GM19438 (cell line): ENCODE measurements at regions not wholly inside any gene's neighbourhood (a gene's known extent, or its start where the extent isn't known, plus 50 kb on each side); places are given as distances from the start of the nearest gene placed in this dataset.

ENCODE experiments used
- ATAC-seq: cut with Tn5 transposase; IDR thresholded peaks from one replicate; pipeline ENCODE4 v1.9.1; 2021; ENCODE audit warnings: low read depth; ENCODE audit not compliant: unreplicated experiment

DNA sequence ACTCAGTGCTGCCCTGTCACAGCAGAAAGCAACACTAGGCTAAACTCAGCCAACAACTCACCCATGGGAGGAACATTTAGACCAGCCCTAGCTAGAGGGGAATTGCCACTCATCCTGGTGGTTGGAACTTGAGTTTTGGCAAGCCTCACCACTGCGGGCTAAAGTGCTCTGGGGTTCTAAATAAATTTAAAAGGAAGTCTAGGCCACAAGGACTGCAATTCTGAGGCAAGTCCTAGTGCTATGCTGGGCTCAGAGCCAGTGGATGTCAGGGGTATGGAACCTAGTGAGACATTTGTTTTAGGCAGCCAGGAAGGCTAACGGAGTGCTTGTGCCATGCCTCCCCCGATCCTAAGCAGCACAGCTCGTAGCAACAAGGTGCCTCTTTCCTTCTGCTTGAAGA lies 78.0 kb downstream of the RGS13 start:
- ATAC-seq: no peak

DNA sequence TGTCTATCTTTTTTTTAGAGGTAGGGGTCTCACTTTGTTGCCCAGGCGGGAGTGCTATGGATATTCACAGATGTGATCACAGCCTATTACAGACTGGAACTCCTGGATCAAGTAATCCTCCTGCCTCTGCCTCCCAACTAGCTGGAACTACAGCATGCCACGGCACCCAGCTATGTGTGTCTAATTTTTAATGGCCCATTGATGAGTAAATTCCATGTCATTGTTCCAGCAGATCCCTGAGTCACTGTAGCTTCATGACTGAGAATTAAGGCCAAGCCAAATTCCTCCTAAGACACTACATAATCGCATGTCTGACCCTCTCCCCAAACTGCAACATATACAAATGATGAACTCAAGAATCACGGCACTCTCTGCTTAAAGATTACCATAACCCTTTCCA lies 84.2 kb upstream of the RGS2 start:
- no peak for ATAC-seq

DNA sequence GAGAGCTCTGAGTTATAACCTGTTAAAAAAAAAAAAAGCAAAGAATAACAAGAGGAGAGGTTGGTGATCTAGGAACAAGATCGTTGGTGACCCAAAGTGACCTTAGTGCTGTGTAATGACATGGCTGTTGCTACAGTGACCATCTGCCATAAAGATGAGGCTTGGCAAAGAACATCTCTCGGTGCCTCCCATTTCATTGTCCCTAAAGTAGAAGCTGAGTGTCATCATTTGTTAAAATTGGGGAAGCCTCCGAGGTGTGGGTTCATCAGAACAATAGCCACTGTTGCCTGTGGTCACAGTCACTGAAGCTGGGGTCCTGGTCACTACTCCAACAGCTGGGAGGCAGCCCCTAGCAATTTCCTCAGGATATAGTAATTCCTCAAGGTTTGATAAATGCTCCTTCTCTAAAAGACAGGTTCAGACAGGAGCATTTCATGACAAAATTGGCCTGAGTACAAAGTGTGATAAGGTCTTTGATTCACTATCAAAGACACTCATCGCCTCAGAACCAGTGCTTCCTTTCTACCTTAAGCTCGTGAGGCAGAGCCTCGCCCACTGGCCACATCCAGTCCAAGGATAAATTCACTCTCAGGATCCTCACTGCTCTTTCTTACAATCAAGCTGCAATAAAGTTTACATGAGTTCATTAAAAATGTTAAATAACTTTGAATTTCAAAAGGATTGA lies 81.9 kb upstream of the RGS2 start:
- no peak for ATAC-seq

DNA sequence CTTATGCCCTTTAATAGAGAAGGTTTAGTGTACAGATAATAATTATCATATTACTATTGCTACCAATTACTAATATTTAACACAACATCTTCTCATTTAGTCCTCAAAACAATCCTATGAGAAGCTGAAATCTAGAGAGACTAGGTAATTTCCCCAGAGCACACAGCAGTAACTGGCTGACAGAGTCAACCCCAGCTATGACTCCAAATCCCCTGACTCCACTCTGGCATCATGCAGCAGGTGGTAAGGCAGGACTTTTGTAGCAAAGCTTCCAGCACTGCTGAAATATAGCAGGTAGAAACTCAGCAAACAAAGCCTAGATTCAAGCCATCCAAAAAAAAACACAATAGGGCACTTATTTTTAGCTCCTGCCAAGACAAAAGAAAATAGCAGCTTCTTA lies 79.3 kb upstream of the RGS2 start:
- no peak for ATAC-seq

DNA sequence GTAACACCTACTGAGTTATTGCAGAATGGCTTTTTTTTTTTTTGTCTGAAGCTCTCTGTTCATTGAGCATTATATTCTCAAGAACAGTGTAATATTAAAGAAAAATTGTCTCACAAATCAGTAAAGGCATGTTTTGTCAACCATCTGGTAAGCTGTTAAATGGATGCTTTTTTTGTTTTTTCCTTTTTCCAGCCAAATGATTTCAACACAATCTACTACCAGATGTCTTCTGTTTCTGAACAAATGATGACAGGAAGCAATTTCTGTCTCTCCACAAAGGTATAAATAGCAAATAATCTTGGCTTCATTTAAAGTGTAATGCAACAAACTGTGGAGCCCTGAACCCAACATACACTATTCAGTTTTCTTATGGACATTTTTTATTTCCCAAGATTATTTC lies 78.6 kb upstream of the RGS2 start:
- no peak for ATAC-seq

DNA sequence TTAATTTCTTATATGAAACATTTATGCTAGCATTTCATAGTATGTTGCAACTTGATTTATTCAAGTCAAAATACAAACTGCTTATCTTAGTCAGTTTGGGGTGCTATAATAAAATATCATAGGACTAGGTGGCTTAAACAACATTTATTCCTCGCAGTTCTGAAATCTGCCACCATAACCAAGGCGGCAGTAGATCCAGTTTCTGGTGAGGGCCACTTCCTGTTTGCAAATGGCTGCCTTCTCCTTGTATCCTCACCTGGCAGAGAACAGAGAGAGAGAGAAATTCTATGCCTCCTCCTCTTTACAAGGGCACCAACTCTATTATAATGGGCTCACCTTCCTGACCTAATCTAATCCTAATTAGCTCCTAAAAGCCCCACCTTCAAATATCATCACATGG lies 76.1 kb upstream of the RGS2 start:
- peak; percentile 86 for ATAC-seq

DNA sequence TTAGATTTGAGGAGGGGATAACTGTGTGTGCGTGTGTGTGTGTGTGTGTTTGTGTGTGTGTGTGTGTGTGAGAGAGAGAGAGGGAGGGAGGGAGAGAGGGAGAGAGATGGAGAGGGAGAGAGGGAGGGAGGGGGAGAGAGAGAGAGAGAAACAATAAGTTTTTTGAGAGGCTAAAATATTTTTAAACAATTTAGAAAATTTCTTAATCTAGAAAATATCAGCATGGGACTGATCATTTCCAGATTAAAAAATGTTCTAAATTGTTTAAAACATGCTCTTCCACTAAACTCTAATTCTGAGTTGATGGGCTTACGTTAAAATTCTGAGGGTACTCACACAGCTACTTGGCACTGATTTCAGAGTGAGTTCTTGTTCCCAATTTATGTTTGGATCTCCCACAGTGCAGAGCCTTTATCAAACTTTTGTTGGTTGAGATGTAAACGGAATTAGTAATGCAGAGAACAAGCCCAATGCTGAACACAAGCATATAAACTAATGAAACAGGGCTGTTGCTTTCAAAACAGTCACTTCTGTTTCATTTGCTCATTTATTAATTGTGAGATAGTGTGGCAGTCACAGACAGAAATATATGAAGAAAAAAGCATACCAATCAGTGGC lies 73.4 kb upstream of the RGS2 start:
- ATAC-seq: no peak

DNA sequence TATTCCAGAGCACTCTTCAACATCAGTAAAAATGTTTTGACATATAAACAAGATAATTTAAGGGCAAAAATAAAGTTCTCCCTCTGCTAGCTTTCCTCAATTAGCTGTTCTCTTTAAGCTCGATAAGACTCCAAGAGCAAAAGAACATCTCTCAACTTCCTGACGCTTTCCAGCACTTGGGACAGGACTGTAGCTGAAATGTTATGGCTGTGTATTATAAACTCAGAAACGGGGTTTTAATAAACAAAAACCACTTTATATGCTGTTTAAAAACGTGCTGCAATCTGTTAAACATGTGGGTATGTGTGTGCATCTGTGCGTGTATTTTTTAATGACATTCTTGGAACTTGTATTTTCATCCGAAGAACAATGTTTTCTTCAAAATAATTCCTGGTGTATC lies 71.5 kb upstream of the RGS2 start:
- ATAC-seq: no peak

DNA sequence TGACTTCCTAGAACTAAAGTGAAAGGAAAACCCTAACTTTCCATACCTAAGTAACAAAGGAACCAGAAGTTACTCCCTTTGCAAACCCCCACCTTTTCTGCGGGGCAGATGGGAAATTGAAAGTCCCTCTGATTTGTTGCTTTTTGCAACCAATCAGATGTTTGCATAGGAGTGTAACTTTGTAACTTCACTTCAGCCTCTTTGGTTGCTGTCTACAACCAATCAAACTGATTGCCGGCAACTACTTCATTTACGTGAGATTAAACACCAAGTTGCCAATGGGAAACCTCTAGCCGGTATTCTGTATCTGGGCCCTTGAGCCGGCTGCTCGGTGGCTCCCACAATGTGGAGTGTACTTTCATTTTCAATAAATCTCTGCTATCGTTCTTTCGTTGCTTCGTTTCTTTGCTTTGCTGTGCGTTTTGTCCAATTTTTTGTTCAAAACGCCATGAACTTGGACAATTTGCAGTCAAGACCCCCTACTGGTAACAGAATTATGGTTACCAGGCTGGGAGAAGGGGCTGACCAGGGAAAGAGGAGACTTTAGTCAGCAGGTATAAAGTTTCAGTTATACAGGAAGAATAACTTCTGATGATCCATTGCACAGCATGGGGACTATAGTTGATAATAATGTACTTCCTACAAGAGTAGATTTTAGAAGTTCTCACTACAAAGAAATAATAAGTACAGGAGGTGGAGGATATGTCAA lies 69.2 kb upstream of the RGS2 start:
- no peak for ATAC-seq

DNA sequence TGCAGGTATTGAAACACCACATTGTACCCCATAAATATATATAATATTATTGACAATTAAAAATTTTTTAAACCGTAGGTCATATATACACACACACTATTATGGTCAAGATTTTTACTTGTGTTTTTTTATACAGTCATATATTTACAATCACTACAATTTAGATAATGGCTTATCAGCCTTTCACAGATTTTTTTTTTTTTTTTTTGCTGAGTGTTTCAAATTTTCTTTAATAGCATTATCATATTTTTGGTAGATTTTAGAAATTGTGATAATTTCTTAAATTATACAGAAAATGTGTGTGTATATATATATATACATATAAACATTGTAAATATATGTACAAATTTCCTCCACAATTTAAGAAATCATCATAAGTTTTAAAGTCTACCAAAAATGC lies 68.6 kb upstream of the RGS2 start:
- no peak for ATAC-seq

DNA sequence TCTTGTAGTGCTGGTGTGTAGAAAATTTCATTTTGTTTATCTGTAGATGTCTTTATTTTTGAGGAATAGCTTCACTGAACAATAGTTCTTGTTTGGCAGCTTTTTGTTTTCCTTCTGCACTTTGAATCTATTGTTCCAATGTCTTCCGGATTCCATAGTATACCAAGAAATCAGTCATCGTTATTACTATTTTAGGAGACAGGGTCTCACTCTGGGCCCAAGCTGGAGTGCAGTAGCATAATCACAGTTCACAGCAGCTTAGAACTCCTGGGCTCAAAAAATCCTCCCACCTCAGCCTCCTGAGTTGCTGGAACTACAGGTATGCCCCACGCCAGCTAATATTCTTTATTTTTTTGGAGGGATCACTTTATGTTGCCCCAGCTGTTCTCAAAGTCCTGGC lies 67.7 kb upstream of the RGS2 start:
- ATAC-seq: no peak

DNA sequence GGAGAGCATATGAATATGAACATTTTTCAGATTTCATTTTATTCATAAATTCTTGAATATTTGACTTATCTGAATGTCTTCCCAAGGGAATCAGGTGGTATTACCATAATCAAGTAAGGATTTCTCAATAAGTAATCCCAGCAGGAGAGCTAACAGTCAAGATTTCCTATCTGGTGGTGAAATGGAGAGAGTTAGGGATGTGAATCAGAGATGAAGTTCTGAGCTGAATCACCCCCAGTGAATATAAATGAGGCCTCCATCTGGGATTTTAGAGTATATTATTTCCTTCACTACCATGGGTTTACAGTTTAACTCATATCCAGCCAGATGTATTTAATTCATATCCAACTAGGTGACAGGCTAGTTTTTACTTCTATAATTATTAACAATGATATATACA lies 61.5 kb upstream of the RGS2 start:
- ATAC-seq: no peak

DNA sequence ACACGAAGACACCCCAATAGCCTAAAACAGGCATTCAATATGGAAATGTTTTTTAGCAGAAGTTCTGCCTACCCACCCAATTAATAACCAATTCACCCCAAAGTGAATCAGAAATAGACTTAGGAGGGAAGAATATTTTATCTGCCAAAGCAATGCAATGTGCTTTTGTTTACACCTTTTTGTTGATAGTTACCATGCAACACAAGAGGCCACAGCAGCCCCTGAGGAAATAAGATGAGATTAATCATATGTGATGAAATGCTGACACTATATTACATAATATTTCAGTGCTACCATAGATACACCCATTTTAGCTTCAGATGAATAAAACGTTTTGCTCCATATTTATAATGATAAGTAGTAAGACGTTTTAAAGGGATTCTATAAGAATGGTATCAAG lies 60.9 kb upstream of the RGS2 start:
- no peak for ATAC-seq

DNA sequence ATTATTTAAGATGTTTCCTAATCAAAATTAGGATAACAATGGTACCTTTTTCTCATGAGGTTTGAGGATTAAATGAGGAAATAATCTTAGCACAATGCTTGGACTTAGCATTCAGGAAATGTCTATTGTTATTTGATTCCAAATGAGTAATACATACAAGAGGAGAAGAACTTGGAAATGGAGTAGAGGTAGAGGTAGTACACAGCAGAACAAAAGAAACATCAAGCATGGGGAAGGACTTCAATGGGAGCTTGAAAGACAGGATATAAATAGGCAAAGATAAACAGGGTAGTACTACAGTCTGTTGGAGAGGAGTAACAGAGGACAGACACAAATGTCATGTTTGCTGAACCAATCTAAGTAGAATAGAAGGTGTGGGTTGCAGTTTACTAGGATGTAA lies 59.5 kb upstream of the RGS2 start:
- ATAC-seq: no peak

DNA sequence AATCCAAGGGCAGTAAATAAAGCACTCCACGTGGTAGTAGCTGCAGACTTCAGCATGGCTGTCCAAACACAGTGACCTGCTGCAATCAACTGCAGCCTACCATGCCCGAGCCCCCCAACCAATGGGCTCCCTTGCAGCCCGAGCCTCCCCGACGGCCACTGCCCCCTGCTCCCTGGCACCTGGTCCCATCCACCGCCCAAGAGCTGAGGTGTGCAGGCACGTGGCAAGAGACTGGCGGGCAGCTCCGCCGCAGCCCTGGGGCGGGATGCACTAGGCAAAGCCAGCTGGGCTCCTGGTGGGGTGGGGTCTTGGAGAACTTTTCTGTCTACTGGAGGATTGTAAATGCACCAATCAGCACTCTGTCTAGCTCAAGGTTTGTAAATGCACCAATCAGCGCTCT lies 57.6 kb upstream of the RGS2 start:
- no peak for ATAC-seq

DNA sequence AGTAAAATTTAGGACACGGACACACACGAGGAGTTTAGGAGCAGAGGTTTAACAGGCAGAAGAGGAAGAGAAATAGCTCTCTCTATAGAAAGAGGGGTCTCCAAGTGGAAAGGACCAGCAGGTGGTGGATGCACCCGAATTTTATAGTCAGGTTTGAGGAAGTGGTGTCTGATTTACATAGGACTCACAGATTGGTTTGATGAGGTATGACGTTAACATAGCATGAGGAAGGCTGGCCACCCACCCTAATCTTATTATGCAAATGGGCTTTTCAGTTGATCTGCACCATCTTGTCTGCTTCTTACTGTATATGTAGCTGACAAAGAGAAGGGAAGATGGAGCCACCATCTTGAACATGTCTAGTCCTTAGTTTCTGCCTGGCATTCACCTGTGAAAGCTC lies 52.5 kb upstream of the RGS2 start:
- ATAC-seq: no peak

DNA sequence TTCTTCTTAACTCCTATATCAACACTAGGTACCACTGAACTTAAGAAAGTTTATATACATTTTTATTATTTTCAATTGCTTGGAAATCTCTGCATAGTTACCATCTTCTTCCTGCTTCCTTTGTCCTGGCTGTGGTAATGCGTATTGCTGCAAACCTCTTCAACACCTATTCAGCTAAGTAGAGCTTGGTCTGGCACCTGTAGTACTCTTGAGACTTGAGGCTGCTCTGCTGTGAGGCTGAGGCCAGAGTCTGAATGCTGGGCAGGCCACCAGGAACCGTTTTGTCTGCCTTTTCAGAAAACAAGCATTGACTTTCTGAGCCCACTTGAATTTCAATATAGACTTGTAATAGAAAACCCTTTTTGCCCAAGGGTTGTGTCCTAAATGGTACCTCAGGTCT lies 52.0 kb upstream of the RGS2 start:
- ATAC-seq: no peak

DNA sequence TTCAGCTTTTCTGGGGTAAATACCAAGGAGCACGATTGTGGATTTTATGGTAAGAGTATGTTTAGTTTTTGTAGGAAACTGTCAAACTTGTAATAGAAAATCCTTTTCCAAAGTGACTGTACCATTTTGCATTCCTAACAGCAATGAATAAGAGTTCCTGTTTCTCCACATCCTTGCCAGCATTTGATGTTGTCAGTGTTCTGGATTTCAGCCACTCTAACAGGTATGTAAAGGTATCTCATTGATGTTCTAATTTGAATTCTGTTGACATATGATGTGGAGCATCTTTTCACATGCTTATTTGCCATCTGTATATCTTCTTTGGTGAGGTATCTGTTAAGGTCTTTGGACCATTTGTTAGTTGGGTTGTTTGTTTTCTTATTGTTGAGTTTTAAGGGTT lies 50.3 kb upstream of the RGS2 start:
- no peak for ATAC-seq
